ENCODE measurements at regions not wholly inside any gene's neighbourhood (a gene's known extent, or its start where the extent isn't known, plus 50 kb on each side); places are given as distances from the start of the nearest gene placed in this dataset.

- TF ChIP-seq CTCF (IDR thresholded peaks at IDR 0.05) (no peak), POLR2AphosphoS5 (IDR thresholded peaks at IDR 0.05) (no peak), EP300 (IDR thresholded peaks at IDR 0.05) (no peak)
Observed at GRCh38 chr3:177529071-177529550, 331.8 kb upstream of the TBL1XR1 start.
